ENCODE measurements at regions not wholly inside any gene's neighbourhood (a gene's known extent, or its start where the extent isn't known, plus 50 kb on each side); places are given as distances from the start of the nearest gene placed in this dataset.

GRCh38 chr3:67723863-67724262, 69.5 kb upstream of the SUCLG2 start:
- no peaks in the 10 kb centered on the region for H3K36me3 ChIP-seq
- H3K27me3 ChIP-seq = no peaks in the 10 kb centered on the region
- DNase-seq (ENCODE audit: low spot score in 2 of 2) = no peak
- TF ChIP-seq, protein P1, sequence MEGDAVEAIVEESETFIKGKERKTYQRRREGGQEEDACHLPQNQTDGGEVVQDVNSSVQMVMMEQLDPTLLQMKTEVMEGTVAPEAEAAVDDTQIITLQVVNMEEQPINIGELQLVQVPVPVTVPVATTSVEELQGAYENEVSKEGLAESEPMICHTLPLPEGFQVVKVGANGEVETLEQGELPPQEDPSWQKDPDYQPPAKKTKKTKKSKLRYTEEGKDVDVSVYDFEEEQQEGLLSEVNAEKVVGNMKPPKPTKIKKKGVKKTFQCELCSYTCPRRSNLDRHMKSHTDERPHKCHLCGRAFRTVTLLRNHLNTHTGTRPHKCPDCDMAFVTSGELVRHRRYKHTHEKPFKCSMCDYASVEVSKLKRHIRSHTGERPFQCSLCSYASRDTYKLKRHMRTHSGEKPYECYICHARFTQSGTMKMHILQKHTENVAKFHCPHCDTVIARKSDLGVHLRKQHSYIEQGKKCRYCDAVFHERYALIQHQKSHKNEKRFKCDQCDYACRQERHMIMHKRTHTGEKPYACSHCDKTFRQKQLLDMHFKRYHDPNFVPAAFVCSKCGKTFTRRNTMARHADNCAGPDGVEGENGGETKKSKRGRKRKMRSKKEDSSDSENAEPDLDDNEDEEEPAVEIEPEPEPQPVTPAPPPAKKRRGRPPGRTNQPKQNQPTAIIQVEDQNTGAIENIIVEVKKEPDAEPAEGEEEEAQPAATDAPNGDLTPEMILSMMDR (IDR thresholded peaks at IDR 0.05) = no peak
- TF ChIP-seq EP300 (IDR thresholded peaks at IDR 0.05) = no peak
- TF ChIP-seq POLR2A (IDR thresholded peaks at IDR 0.05) = no peak
- 85 to 93% methylated on average over 1 of the region's 1 CpG for WGBS, 2 donors
- H3K9me3 ChIP-seq = peaks cover 0 to 23% (median 0%) of the 10 kb centered on the region in 4 donors
- H3K4me1 ChIP-seq = no peaks in the 10 kb centered on the region
- no peak overlapping the region for H3K27ac ChIP-seq
- H3K4me3 ChIP-seq = no peak overlapping the region

GRCh38 chr3:67719333-67719732, 64.9 kb upstream of the SUCLG2 start:
- no peaks in the 10 kb centered on the region for H3K27me3 ChIP-seq
- no peak for DNase-seq (ENCODE audit: low spot score in 2 of 2)
- peaks cover 0 to 16% (median 0%) of the 10 kb centered on the region in 4 donors for H3K9me3 ChIP-seq
- no peak for TF ChIP-seq EP300 (IDR thresholded peaks at IDR 0.05)
- TF ChIP-seq POLR2A (IDR thresholded peaks at IDR 0.05) = no peak
- no peak overlapping the region for H3K27ac ChIP-seq
- H3K4me1 ChIP-seq = no peaks in the 10 kb centered on the region
- no peak overlapping the region for H3K4me3 ChIP-seq
- WGBS, 2 donors = 90 to 95% methylated on average over 3 of the region's 3 CpGs
- no peaks in the 10 kb centered on the region for H3K36me3 ChIP-seq

- Histone ChIP-seq H3K9me3 (peaks cover 0 to 8% (median 0%) of the 10 kb centered on the region in 4 donors), H3K36me3 (no peaks in the 10 kb centered on the region), H3K4me3 (no peak overlapping the region), H3K4me1 (no peaks in the 10 kb centered on the region), H3K27ac (no peak overlapping the region), H3K27me3 (no peaks in the 10 kb centered on the region)
- TF ChIP-seq, protein P1 (IDR thresholded peaks at IDR 0.05) = no peak
- TF ChIP-seq EP300 (IDR thresholded peaks at IDR 0.05) (no peak), POLR2A (IDR thresholded peaks at IDR 0.05) (no peak)
- 69 to 77% methylated on average over 5 of the region's 5 CpGs for WGBS, 2 donors
- DNase-seq (ENCODE audit: low spot score in 2 of 2) = no peak
Observed at GRCh38 chr3:67715971-67716370, 61.6 kb upstream of the SUCLG2 start.

DNA sequence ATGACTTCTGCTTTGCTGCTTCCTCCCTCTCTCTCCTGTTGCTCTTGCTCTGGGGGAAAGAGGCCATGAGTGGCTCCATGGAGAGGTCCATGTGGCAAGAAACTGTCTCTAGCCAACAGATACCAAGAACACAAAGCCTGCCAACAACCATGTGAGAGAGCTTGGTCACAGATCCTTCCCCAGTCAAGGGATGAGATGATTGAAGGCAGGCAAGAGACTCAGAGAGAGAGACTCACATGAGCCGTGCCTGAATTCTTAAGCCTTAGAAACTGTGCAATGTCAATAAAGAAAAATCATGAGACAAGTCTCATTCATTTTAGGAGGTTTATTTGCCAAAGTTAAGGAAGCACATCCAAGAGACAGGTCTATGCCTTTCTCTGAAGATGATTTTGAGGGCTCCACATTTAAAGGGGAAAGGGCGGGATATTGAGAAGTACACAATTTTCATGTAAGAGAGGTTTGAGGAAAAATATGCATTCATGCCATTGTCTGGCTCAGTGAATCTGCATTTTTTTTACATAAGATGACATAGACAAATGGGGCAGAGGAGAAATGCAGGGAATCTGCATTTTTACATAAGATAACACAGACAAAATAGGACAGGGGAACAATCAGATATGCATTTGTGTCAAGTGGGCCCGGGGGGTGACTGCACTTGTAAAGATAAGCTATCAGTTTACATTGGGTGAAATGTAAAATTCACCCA, 59.5 kb upstream of the SUCLG2 start:
- no peak overlapping the region for H3K4me3 ChIP-seq
- H3K9me3 ChIP-seq = no peaks in the 10 kb centered on the region
- no peak overlapping the region for H3K27ac ChIP-seq
- H3K36me3 ChIP-seq = no peaks in the 10 kb centered on the region
- WGBS, 2 donors = 81 to 83% methylated on average over 3 of the region's 3 CpGs
- H3K27me3 ChIP-seq = no peaks in the 10 kb centered on the region
- no peaks in the 10 kb centered on the region for H3K4me1 ChIP-seq
- DNase-seq (ENCODE audit: low spot score in 2 of 2) = no peak
- TF ChIP-seq POLR2A (IDR thresholded peaks at IDR 0.05) = no peak

DNA sequence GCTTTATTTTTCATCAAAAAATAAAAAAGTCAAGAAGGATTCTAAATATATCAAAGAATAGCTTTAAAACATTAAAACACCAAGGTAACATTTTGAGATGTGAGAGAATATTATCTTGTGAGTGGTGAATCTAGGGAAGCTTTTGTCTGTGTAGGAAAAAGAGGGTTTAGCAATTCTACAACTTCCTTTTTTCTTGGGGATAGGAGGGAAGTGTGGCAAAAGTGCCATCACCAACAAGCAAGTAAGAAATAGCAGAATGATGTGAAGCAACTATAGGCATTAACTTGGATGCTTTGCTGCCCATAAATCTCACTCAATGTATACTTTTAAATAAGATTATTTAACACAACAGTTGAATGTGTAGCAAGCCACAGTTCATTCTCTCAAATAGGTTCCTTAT, 57.8 kb upstream of the SUCLG2 start:
- no peak for TF ChIP-seq POLR2A (IDR thresholded peaks at IDR 0.05)
- TF ChIP-seq, protein P1 (IDR thresholded peaks at IDR 0.05) = no peak
- TF ChIP-seq EP300 (IDR thresholded peaks at IDR 0.05) = no peak
- no peak overlapping the region for H3K4me3 ChIP-seq

GRCh38 chr3:67710396-67710795, 56.0 kb upstream of the SUCLG2 start:
- no peak for DNase-seq (ENCODE audit: low spot score in 2 of 2)

More for the DNA sequence above, 57.8 kb upstream of the SUCLG2 start:
- no peaks in the 10 kb centered on the region for H3K4me1 ChIP-seq
- H3K36me3 ChIP-seq = no peaks in the 10 kb centered on the region
- H3K27ac ChIP-seq = no peak overlapping the region
- H3K27me3 ChIP-seq = no peaks in the 10 kb centered on the region
- H3K9me3 ChIP-seq = no peaks in the 10 kb centered on the region
- no peak for DNase-seq (ENCODE audit: low spot score in 2 of 2)

More at GRCh38 chr3:67710396-67710795, 56.0 kb upstream of the SUCLG2 start:
- Histone ChIP-seq H3K4me3 (no peak overlapping the region), H3K9me3 (no peaks in the 10 kb centered on the region), H3K4me1 (no peaks in the 10 kb centered on the region), H3K36me3 (no peaks in the 10 kb centered on the region), H3K27ac (no peak overlapping the region), H3K27me3 (no peaks in the 10 kb centered on the region)
- no peak for TF ChIP-seq POLR2A (IDR thresholded peaks at IDR 0.05)
- TF ChIP-seq, protein P1 (IDR thresholded peaks at IDR 0.05) = no peak
- TF ChIP-seq EP300 (IDR thresholded peaks at IDR 0.05) = no peak

Measured in tibial nerve (tissue), 4 donors.